OCI-LY1 (cell line): ENCODE measurements at regions not wholly inside any gene's neighbourhood (a gene's known extent, or its start where the extent isn't known, plus 50 kb on each side); places are given as distances from the start of the nearest gene placed in this dataset.

Source experiments
- H2AFZ ChIP-seq: fragments of 200-600 bp; sonication (generic), shearing (Covaris generic); 2 replicates; pipeline ENCODE4 v1.6.0; 2014; ENCODE audit warnings: antibody characterized with exemption, mild to moderate bottlenecking, low read length
- H3F3A ChIP-seq: fragments of 200-600 bp; sonication (generic), shearing (Covaris generic); 2 replicates; pipeline ENCODE4 v1.6.0; 2014; ENCODE audit warnings: mild to moderate bottlenecking, antibody characterized with exemption, low read length, moderate library complexity; ENCODE audit not compliant: insufficient read depth
- H3K27ac ChIP-seq: fragments of 200-600 bp; sonication (generic); 2 replicates; pipeline ENCODE4 v1.5.1; 2014; ENCODE audit warnings: low read length, mixed run types, mild to moderate bottlenecking, low read depth; ENCODE audit not compliant: poor library complexity, severe bottlenecking
- H3K27me3 ChIP-seq: fragments of 200-600 bp; sonication (generic); 2 replicates; pipeline ENCODE4 v1.6.0; 2014; ENCODE audit warnings: antibody characterized with exemption, mild to moderate bottlenecking, low read length, moderate library complexity; ENCODE audit not compliant: insufficient read depth
- H3K36me3 ChIP-seq: fragments of 200-600 bp; sonication (generic); 2 replicates; pipeline ENCODE4 v1.6.1; 2014; ENCODE audit warnings: mild to moderate bottlenecking, antibody characterized with exemption, low read length, moderate library complexity, mixed read lengths; ENCODE audit not compliant: insufficient read depth
- H3K4me1 ChIP-seq: fragments of 200-600 bp; sonication (generic); 2 replicates; pipeline ENCODE4 v1.5.1; 2014; ENCODE audit warnings: mild to moderate bottlenecking, low read length, moderate library complexity; ENCODE audit not compliant: insufficient read depth, severe bottlenecking
- H3K4me2 ChIP-seq: fragments of 200-600 bp; sonication (generic), shearing (Covaris generic); 2 replicates; pipeline ENCODE4 v1.6.1; 2014; ENCODE audit warnings: low read length
- H3K4me3 ChIP-seq: fragments of 200-600 bp; sonication (generic); 2 replicates; pipeline ENCODE4 v1.5.1; 2014; ENCODE audit warnings: low read length, low read depth, mild to moderate bottlenecking, mixed read lengths; ENCODE audit not compliant: poor library complexity, severe bottlenecking
- H3K79me2 ChIP-seq: fragments of 200-600 bp; shearing (Covaris generic); 2 replicates; pipeline ENCODE4 v1.6.1; 2016; ENCODE audit warnings: mixed run types, low read length, mixed read lengths; ENCODE audit not compliant: insufficient read depth
- H3K9ac ChIP-seq: fragments of 200-600 bp; sonication (generic), shearing (Covaris generic); 2 replicates; pipeline ENCODE4 v1.6.1; 2014; ENCODE audit warnings: mild to moderate bottlenecking, low read length, mixed read lengths
- H3K9me2 ChIP-seq: fragments of 200-600 bp; sonication (generic), shearing (Covaris generic); 2 replicates; pipeline ENCODE4 v1.6.1; 2014; ENCODE audit warnings: low read depth, mild to moderate bottlenecking, low read length, mixed read lengths
- H3K9me3 ChIP-seq: fragments of 200-600 bp; shearing (Covaris generic); 2 replicates; pipeline ENCODE4 v1.6.1; 2014; ENCODE audit warnings: low read length, mixed read lengths
- H4K20me1 ChIP-seq: fragments of 200-600 bp; sonication (generic), shearing (Covaris generic); 2 replicates; pipeline ENCODE4 v1.6.0; 2016; ENCODE audit warnings: mild to moderate bottlenecking, low read length; ENCODE audit not compliant: insufficient read depth
- EZH2 ChIP-seq: fragments of 200-600 bp; sonication (generic), shearing (Covaris generic); IDR thresholded peaks from 2 replicates; pipeline ENCODE4 v1.8.0; 2017; ENCODE audit warnings: borderline replicate concordance, mixed run types, mild to moderate bottlenecking, antibody characterized with exemption, low read length, moderate library complexity, mixed read lengths
- TF ChIP-seq, protein P1 (sequence below): fragments of 200-600 bp; sonication (generic), shearing (Covaris generic); IDR thresholded peaks from 2 replicates; pipeline ENCODE4 v1.5.1; 2017; ENCODE audit warnings: mild to moderate bottlenecking, antibody characterized with exemption, low read length, moderate library complexity, mixed read lengths

GRCh38 chr1:229860926-229861325 lies 206.1 kb upstream of the GALNT2 start:
- Histone ChIP-seq H3K36me3 (no peaks in the 10 kb centered on the region), H3K9me2 (no peaks in the 10 kb centered on the region), H3K9me3 (no peaks in the 10 kb centered on the region), H3K79me2 (no peaks in the 10 kb centered on the region), H3K27ac (no peak overlapping the region), H3K27me3 (no peaks in the 10 kb centered on the region), H3K9ac (no peak overlapping the region), H3F3A (no peaks in the 10 kb centered on the region), H4K20me1 (no peaks in the 10 kb centered on the region), H3K4me3 (no peak overlapping the region), H3K4me1 (peaks cover 7% of the 10 kb centered on the region), H2AFZ (no peak overlapping the region), H3K4me2 (no peak overlapping the region)
- TF ChIP-seq, protein P1, sequence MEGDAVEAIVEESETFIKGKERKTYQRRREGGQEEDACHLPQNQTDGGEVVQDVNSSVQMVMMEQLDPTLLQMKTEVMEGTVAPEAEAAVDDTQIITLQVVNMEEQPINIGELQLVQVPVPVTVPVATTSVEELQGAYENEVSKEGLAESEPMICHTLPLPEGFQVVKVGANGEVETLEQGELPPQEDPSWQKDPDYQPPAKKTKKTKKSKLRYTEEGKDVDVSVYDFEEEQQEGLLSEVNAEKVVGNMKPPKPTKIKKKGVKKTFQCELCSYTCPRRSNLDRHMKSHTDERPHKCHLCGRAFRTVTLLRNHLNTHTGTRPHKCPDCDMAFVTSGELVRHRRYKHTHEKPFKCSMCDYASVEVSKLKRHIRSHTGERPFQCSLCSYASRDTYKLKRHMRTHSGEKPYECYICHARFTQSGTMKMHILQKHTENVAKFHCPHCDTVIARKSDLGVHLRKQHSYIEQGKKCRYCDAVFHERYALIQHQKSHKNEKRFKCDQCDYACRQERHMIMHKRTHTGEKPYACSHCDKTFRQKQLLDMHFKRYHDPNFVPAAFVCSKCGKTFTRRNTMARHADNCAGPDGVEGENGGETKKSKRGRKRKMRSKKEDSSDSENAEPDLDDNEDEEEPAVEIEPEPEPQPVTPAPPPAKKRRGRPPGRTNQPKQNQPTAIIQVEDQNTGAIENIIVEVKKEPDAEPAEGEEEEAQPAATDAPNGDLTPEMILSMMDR = no peak
- no peak for TF ChIP-seq EZH2

- no peak overlapping the region for H2AFZ ChIP-seq
- H4K20me1 ChIP-seq = no peaks in the 10 kb centered on the region
- H3K36me3 ChIP-seq = no peaks in the 10 kb centered on the region
- no peak overlapping the region for H3K27ac ChIP-seq
- no peaks in the 10 kb centered on the region for H3F3A ChIP-seq
- H3K4me3 ChIP-seq = no peak overlapping the region
- no peaks in the 10 kb centered on the region for H3K79me2 ChIP-seq
- no peak overlapping the region for H3K9ac ChIP-seq
- no peaks in the 10 kb centered on the region for H3K9me2 ChIP-seq
- H3K4me2 ChIP-seq = no peak overlapping the region
- TF ChIP-seq EZH2 = no peak
- TF ChIP-seq, protein P1 = no peak
- H3K9me3 ChIP-seq = no peaks in the 10 kb centered on the region
- H3K27me3 ChIP-seq = no peaks in the 10 kb centered on the region
- H3K4me1 ChIP-seq = no peaks in the 10 kb centered on the region
These were observed 204.8 kb upstream of the GALNT2 start for GRCh38 chr1:229862017-229862774.

DNA sequence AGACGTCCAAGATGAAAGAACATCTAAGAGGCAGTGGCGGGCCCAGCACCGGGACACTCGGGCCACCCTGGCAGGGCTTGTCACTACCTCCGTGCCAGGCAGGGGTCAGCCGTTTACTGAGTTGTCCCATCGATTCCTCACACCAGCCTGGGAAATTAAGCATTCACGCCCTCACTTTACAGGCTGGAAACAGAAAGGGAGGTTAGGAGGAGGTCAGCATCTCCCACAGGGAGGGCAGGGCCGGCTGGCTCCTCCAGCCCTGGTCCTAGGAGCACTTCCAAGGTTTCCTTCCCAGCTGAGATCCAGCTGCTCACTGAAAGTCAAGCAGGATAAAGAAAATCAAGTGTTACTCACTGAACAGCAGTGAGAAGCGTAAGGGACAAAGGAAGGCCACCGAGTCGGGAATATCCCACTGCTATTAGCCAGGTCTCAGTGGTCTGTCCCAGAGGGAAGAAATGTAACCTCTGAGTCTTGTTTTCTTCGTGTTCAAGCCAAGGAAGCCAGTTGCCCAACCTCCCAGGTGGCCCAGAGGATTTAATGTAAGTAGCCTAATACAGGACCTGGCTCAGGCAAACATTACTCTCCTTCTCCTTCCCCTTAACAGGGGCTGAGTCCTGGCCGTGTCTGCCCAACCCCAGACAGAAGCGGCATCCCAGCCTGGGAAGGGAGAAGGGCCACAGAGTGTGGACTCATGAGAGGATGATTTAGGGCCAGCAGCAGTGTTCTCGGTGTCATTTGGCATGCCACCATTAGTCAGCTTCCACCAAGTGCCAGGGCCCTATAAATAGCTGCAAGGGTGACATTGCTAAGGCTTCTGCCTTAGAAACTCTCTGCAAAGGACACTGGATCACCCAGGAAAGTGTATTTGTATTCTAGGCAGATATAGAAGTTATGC lies 203.1 kb upstream of the GALNT2 start:
- no peaks in the 10 kb centered on the region for H4K20me1 ChIP-seq
- no peak overlapping the region for H3K4me3 ChIP-seq
- no peak overlapping the region for H3K9ac ChIP-seq
- no peaks in the 10 kb centered on the region for H3K79me2 ChIP-seq
- no peak overlapping the region for H3K27ac ChIP-seq
- no peaks in the 10 kb centered on the region for H3K9me3 ChIP-seq
- TF ChIP-seq EZH2 = no peak
- TF ChIP-seq, protein P1 = no peak
- no peaks in the 10 kb centered on the region for H3K27me3 ChIP-seq
- no peaks in the 10 kb centered on the region for H3K4me1 ChIP-seq
- no peaks in the 10 kb centered on the region for H3K36me3 ChIP-seq
- H3K4me2 ChIP-seq = no peak overlapping the region
- no peaks in the 10 kb centered on the region for H3F3A ChIP-seq
- H3K9me2 ChIP-seq = no peaks in the 10 kb centered on the region
- no peak overlapping the region for H2AFZ ChIP-seq
